CD4-positive, alpha-beta T cell (primary cell): ENCODE measurements at regions not wholly inside any gene's neighbourhood (a gene's known extent, or its start where the extent isn't known, plus 50 kb on each side); places are given as distances from the start of the nearest gene placed in this dataset.

Experiments used
- ATAC-seq: fragments of 200-7000 bp; cut with Tn5 transposase; one replicate; pipeline ENCODE4 v1.10.0; 2022; ENCODE audit warnings: mild to moderate bottlenecking; ENCODE audit not compliant: poor library complexity
- CTCF ChIA-PET: fragments of 350-600 bp; sonication (Branson Sonifier 250); formaldehyde crosslinking; loops from one replicate; lab custom pipeline; 2021; ENCODE audit warnings: antibody characterized with exemption, inconsistent platforms; lab: Charles Lee
- POLR2A ChIA-PET: fragments of 350-600 bp; sonication (Branson Sonifier 250); formaldehyde crosslinking; loops from one replicate; lab custom pipeline; 2021; ENCODE audit warnings: antibody characterized with exemption, inconsistent platforms; lab: Charles Lee
- DNase-seq, 14 experiments: peaks; one replicate each; pipeline ENCODE4 v3.0.0-alpha.2; 2013 to 2020; ENCODE audit warnings: mixed read lengths in 2 of 14
- H3K27ac ChIP-seq, 2 donors: one replicate each; pipeline versions ENCODE4 v1.5.1 to v1.7.0; 2013; ENCODE audit warnings: low read length in 2 of 2, low read depth in 1 of 2, mild to moderate bottlenecking in 1 of 2
- H3K27me3 ChIP-seq, 2 experiments: 1 replicate in 1 of 2; 2 replicates in 1 of 2; pipeline versions ENCODE4 v1.6.1 to v1.7.0; 2013; ENCODE audit warnings: low read length in 2 of 2, control low read depth in 1 of 2, mild to moderate bottlenecking in 1 of 2, moderate library complexity in 1 of 2; ENCODE audit not compliant: insufficient read depth in 2 of 2, control insufficient read depth in 1 of 2
- H3K36me3 ChIP-seq: one replicate; pipeline ENCODE4 v1.6.1; 2013; ENCODE audit warnings: low read length, control low read depth; ENCODE audit not compliant: insufficient read depth
- H3K4me1 ChIP-seq: one replicate; pipeline ENCODE4 v1.6.1; 2013; ENCODE audit warnings: low read length, control low read depth; ENCODE audit not compliant: insufficient read depth
- H3K4me3 ChIP-seq: one replicate; pipeline ENCODE4 v1.5.1; 2013; ENCODE audit warnings: mild to moderate bottlenecking, low read length, moderate library complexity
- H3K9me3 ChIP-seq, 2 experiments: 1 replicate in 1 of 2; 2 replicates in 1 of 2; pipeline versions ENCODE4 v1.6.1 to v1.7.0; 2013; ENCODE audit warnings: low read length in 2 of 2, mild to moderate bottlenecking in 2 of 2, control low read depth in 1 of 2, moderate library complexity in 1 of 2; ENCODE audit not compliant: control insufficient read depth in 1 of 2, insufficient read depth in 1 of 2
- H3K27ac Mint-ChIP-seq: one replicate; pipeline ENCODE4 v1.8.0; 2020; ENCODE audit warnings: mixed read lengths
- H3K27me3 Mint-ChIP-seq: one replicate; pipeline ENCODE4 v1.8.0; 2021; ENCODE audit warnings: mixed read lengths
- H3K36me3 Mint-ChIP-seq: one replicate; pipeline ENCODE4 v1.8.0; 2021; ENCODE audit warnings: low read depth, mixed read lengths
- H3K4me1 Mint-ChIP-seq: one replicate; pipeline ENCODE4 v1.8.0; 2021; ENCODE audit warnings: low read depth, mixed read lengths
- H3K4me3 Mint-ChIP-seq: one replicate; pipeline ENCODE4 v1.8.0; 2020; ENCODE audit warnings: mild to moderate bottlenecking, mixed read lengths
- H3K9me3 Mint-ChIP-seq: one replicate; pipeline ENCODE4 v1.8.0; 2020; ENCODE audit warnings: mixed read lengths
- intact Hi-C, 2 experiments: fragments of 100-400 bp; cut with DNase I in 1 of 2; cut with micrococcal nuclease in 1 of 2; formaldehyde crosslinking; loops; one replicate each; pipeline versions ENCODE4 v1.15.1 to v1.9.0; 2023 to 2025; cut with DNase I, micrococcal nuclease
- TF ChIP-seq, protein P1 (sequence below): fragments of 200-600 bp; IDR thresholded peaks from one replicate; pipeline ENCODE4 v1.8.0; 2022; ENCODE audit warnings: antibody characterized with exemption, mild to moderate bottlenecking

DNA sequence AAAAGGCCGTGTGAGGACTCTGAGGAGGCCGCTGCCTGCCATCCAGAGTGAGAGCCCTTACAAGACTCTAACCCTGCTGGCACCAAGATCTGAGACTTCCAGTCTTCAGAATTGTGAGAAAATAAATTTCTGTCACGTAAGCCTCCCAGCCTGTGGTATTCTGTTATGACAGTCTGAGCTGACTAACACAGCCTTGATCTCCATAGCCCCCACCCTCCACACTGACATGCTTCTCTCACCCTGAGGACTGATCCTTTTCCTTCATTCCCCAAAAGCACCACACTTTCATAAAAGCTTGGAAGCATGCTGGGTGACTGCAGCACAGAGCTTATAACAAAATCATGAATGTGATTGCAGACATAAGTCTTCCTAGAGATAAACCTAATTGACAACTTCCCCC lies 1059.8 kb downstream of the UQCRFS1 start:
- Mint-ChIP-seq H3K9me3 (peaks cover 4% of the 10 kb centered on the region), H3K4me1 (no peaks in the 10 kb centered on the region), H3K27me3 (no peaks in the 10 kb centered on the region), H3K27ac (no peak overlapping the region), H3K4me3 (no peak overlapping the region), H3K36me3 (no peaks in the 10 kb centered on the region)
- Histone ChIP-seq H3K27ac (no peak overlapping the region), H3K4me1 (no peaks in the 10 kb centered on the region), H3K9me3 (peaks cover 5 to 10% of the 10 kb centered on the region in 2 experiments), H3K36me3 (no peaks in the 10 kb centered on the region), H3K27me3 (no peaks in the 10 kb centered on the region), H3K4me3 (no peak overlapping the region)
- CTCF ChIA-PET = no interaction called here
- ATAC-seq = no peak
- TF ChIP-seq, protein P1, sequence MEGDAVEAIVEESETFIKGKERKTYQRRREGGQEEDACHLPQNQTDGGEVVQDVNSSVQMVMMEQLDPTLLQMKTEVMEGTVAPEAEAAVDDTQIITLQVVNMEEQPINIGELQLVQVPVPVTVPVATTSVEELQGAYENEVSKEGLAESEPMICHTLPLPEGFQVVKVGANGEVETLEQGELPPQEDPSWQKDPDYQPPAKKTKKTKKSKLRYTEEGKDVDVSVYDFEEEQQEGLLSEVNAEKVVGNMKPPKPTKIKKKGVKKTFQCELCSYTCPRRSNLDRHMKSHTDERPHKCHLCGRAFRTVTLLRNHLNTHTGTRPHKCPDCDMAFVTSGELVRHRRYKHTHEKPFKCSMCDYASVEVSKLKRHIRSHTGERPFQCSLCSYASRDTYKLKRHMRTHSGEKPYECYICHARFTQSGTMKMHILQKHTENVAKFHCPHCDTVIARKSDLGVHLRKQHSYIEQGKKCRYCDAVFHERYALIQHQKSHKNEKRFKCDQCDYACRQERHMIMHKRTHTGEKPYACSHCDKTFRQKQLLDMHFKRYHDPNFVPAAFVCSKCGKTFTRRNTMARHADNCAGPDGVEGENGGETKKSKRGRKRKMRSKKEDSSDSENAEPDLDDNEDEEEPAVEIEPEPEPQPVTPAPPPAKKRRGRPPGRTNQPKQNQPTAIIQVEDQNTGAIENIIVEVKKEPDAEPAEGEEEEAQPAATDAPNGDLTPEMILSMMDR = no peak
- POLR2A ChIA-PET = no interaction called here
- no peak for DNase-seq
- intact Hi-C loops = no loop called here

DNA sequence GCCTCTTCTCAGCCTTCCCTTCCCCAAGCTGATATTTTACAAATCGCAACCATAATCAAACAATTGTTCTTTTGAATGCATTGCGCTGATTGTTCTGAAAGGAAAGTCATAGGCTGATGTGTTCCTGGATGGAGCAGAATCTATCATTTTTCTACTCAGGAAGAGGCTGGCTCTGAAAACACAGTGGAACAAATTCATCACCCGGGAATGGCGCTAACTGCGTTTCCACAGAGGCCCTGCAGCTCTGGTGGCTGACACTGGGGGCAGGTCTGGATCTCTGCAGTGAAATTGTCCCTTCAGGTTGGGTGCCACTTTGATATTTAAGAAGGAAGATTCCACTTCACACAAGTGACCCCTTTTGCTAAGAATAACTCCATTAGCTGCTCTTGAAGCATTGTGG lies 1060.8 kb downstream of the UQCRFS1 start:
- Histone ChIP-seq H3K27me3 (no peaks in the 10 kb centered on the region), H3K36me3 (no peaks in the 10 kb centered on the region), H3K27ac (no peak overlapping the region), H3K9me3 (peaks cover 5 to 10% of the 10 kb centered on the region in 2 experiments), H3K4me1 (no peaks in the 10 kb centered on the region), H3K4me3 (no peak overlapping the region)
- ChIA-PET POLR2A (no interaction called here), CTCF (no interaction called here)
- ATAC-seq (no peak), DNase-seq (no peak)
- intact Hi-C loops = no loop called here
- H3K4me3 Mint-ChIP-seq = no peak overlapping the region
- TF ChIP-seq, protein P1 = no peak
- H3K27ac Mint-ChIP-seq = no peak overlapping the region
- H3K4me1 Mint-ChIP-seq = no peaks in the 10 kb centered on the region
- H3K9me3 Mint-ChIP-seq = peaks cover 4% of the 10 kb centered on the region
- H3K36me3 Mint-ChIP-seq = no peaks in the 10 kb centered on the region
- no peaks in the 10 kb centered on the region for H3K27me3 Mint-ChIP-seq

GRCh38 chr19:28150129-28150528 lies 1062.8 kb downstream of the UQCRFS1 start:
- intact Hi-C loops = no loop called here
- Histone ChIP-seq H3K4me3 (no peak overlapping the region), H3K9me3 (peaks cover 0 to 16% of the 10 kb centered on the region in 2 experiments), H3K36me3 (no peaks in the 10 kb centered on the region), H3K27me3 (no peaks in the 10 kb centered on the region), H3K27ac (no peak overlapping the region), H3K4me1 (no peaks in the 10 kb centered on the region)
- H3K4me1 Mint-ChIP-seq = no peaks in the 10 kb centered on the region
- no peaks in the 10 kb centered on the region for H3K9me3 Mint-ChIP-seq
- ATAC-seq (no peak), DNase-seq (no peak)
- CTCF ChIA-PET = no interaction called here
- no peaks in the 10 kb centered on the region for H3K36me3 Mint-ChIP-seq
- no peak overlapping the region for H3K4me3 Mint-ChIP-seq
- POLR2A ChIA-PET = no interaction called here
- TF ChIP-seq, protein P1 = no peak
- no peak overlapping the region for H3K27ac Mint-ChIP-seq
- H3K27me3 Mint-ChIP-seq = no peaks in the 10 kb centered on the region
